ENCODE measurements at regions not wholly inside any gene's neighbourhood (a gene's known extent, or its start where the extent isn't known, plus 50 kb on each side); places are given as distances from the start of the nearest gene placed in this dataset.

DNA sequence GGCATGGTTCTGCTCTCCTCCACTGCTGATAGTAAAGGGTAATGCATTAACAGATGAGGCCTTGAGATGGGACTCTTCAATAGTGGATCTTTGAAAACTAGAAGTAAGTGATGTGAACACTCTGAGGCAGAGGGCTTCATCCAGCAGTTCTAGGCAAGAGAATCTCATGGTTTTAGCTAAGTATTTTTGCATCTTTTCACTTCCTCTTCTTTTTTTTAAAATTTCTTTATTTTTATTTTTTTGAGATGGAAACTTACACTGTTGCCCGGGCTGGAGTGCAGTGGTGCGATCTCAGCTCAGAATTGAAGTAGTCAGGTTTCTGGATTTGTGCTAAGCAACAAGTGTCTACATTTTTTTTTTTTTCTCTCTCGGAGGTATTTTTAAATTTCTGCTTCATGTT is 101.9 kb downstream of the MTRR start (continued):
- no peak for TF ChIP-seq NR2C2 (IDR thresholded peaks at IDR 0.05; ENCODE audit: borderline replicate concordance, control insufficient read depth, insufficient read length, low read depth)

DNA sequence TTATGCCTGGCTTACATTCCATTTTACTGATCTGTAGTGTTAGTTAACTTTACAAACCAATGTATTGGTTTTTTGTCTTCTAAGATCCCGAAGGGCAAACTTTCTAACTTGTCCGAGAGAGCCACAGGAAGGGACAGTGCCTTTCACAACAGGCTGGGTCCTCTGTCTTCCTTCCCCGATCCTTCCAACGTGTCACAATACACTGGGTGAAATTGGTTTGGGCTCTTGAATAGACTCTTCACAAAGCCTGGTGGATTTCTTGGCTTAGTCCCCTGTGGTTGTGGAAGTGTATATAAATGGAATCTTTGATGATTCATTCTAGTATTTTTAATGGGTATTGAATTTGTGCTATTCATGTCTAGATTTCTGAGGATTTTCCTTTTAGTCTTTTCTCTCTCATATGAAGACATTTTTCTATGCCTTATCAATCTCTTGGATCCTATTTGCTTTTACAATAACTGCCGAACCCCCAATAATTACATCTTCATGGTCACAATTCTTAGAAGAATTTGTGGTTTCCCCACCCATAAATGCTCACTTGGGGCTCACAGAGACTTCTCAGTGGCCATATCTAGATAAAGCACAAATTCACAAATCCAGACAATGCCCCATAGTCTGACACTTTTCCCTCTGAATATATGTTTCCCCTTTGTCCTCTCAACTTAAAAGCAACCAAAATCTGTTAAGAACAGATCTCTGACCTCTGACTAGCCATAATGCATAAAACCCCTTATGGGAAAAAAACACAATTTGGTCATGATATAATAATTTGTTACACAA is 107.7 kb downstream of the MTRR start:
- no TSS peak for BruUV-seq (replicated peaks)
- DNase-seq (ENCODE audit: low read depth, low spot score) (no peak), FAIRE-seq (no peak), ATAC-seq (no peak)
- H3K4me3 ChIP-seq: no peak overlapping the region
- H3K27me3 ChIP-seq (replicated peaks in 1 of 2; ENCODE audit: control insufficient read depth in 2 of 2, insufficient read depth in 2 of 2, low read length in 1 of 2): no peaks in the 10 kb centered on the region; a peak in 1 of 4 replicates
- H3K9me3 ChIP-seq (replicated peaks; ENCODE audit: control insufficient read depth, insufficient read depth, low read length): no peaks in the 10 kb centered on the region
- no peak overlapping the region for H2AFZ ChIP-seq (ENCODE audit: control insufficient read depth, low read depth, low read length)
- H3K27ac ChIP-seq (ENCODE audit: control insufficient read depth, insufficient read depth): no peak overlapping the region
- intact Hi-C loops (cut with micrococcal nuclease; ENCODE audit: unreplicated experiment): no loop called here
- no peaks in the 10 kb centered on the region for H4K20me1 ChIP-seq (ENCODE audit: control insufficient read depth, insufficient read depth)
- no peaks in the 10 kb centered on the region for H3K79me2 ChIP-seq (ENCODE audit: control insufficient read depth, insufficient read depth, low read length)
- CTCF ChIA-PET: no interaction called here
- SMC1A ChIA-PET (ENCODE audit: uncharacterized antibody, unreplicated experiment): no interaction called here
- H3K4me1 ChIP-seq (ENCODE audit: control insufficient read depth, insufficient read depth, low read length): no peaks in the 10 kb centered on the region
- RAD21 ChIA-PET (ENCODE audit: unreplicated experiment): no interaction called here
- TF ChIP-seq ZNF24 (IDR thresholded peaks at IDR 0.05) (no peak), IKZF2 (IDR thresholded peaks at IDR 0.05) (no peak), HDAC6 (IDR thresholded peaks at IDR 0.05; ENCODE audit: unreplicated experiment) (no peak), NFYB (IDR thresholded peaks at IDR 0.05; ENCODE audit: insufficient read depth, low read depth, low read length) (no peak), SMAD5 (IDR thresholded peaks at IDR 0.05; ENCODE audit: low read depth) (no peak), RB1 (IDR thresholded peaks at IDR 0.05; ENCODE audit: borderline replicate concordance) (no peak), STAT3 (IDR thresholded peaks at IDR 0.05; ENCODE audit: low read depth, low read length) (no peak), BRCA1 (IDR thresholded peaks at IDR 0.05; ENCODE audit: low read depth, low read length) (no peak), SMAD1 (IDR thresholded peaks at IDR 0.05; ENCODE audit: low read depth, partially characterized antibody) (no peak)
- TF ChIP-seq, protein P1, sequence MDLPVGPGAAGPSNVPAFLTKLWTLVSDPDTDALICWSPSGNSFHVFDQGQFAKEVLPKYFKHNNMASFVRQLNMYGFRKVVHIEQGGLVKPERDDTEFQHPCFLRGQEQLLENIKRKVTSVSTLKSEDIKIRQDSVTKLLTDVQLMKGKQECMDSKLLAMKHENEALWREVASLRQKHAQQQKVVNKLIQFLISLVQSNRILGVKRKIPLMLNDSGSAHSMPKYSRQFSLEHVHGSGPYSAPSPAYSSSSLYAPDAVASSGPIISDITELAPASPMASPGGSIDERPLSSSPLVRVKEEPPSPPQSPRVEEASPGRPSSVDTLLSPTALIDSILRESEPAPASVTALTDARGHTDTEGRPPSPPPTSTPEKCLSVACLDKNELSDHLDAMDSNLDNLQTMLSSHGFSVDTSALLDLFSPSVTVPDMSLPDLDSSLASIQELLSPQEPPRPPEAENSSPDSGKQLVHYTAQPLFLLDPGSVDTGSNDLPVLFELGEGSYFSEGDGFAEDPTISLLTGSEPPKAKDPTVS (IDR thresholded peaks at IDR 0.05; ENCODE audit: low read depth, low read length): no peak
- TF ChIP-seq, protein P2, sequence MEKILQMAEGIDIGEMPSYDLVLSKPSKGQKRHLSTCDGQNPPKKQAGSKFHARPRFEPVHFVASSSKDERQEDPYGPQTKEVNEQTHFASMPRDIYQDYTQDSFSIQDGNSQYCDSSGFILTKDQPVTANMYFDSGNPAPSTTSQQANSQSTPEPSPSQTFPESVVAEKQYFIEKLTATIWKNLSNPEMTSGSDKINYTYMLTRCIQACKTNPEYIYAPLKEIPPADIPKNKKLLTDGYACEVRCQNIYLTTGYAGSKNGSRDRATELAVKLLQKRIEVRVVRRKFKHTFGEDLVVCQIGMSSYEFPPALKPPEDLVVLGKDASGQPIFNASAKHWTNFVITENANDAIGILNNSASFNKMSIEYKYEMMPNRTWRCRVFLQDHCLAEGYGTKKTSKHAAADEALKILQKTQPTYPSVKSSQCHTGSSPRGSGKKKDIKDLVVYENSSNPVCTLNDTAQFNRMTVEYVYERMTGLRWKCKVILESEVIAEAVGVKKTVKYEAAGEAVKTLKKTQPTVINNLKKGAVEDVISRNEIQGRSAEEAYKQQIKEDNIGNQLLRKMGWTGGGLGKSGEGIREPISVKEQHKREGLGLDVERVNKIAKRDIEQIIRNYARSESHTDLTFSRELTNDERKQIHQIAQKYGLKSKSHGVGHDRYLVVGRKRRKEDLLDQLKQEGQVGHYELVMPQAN (conservative IDR thresholded peaks at IDR 0.05): no peak
- TF ChIP-seq, protein P3, sequence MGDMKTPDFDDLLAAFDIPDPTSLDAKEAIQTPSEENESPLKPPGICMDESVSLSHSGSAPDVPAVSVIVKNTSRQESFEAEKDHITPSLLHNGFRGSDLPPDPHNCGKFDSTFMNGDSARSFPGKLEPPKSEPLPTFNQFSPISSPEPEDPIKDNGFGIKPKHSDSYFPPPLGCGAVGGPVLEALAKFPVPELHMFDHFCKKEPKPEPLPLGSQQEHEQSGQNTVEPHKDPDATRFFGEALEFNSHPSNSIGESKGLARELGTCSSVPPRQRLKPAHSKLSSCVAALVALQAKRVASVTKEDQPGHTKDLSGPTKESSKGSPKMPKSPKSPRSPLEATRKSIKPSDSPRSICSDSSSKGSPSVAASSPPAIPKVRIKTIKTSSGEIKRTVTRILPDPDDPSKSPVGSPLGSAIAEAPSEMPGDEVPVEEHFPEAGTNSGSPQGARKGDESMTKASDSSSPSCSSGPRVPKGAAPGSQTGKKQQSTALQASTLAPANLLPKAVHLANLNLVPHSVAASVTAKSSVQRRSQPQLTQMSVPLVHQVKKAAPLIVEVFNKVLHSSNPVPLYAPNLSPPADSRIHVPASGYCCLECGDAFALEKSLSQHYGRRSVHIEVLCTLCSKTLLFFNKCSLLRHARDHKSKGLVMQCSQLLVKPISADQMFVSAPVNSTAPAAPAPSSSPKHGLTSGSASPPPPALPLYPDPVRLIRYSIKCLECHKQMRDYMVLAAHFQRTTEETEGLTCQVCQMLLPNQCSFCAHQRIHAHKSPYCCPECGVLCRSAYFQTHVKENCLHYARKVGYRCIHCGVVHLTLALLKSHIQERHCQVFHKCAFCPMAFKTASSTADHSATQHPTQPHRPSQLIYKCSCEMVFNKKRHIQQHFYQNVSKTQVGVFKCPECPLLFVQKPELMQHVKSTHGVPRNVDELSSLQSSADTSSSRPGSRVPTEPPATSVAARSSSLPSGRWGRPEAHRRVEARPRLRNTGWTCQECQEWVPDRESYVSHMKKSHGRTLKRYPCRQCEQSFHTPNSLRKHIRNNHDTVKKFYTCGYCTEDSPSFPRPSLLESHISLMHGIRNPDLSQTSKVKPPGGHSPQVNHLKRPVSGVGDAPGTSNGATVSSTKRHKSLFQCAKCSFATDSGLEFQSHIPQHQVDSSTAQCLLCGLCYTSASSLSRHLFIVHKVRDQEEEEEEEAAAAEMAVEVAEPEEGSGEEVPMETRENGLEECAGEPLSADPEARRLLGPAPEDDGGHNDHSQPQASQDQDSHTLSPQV (IDR thresholded peaks at IDR 0.05): no peak
- 39% methylated on average over 5 of the region's 5 CpGs for WGBS (ENCODE audit: insufficient coverage, insufficient replicate concordance, low lambda C conversion rate, missing lambda C conversion rate)
- no peaks in the 10 kb centered on the region for H3K36me3 ChIP-seq (ENCODE audit: control insufficient read depth in 2 of 2, insufficient read depth in 2 of 2, low read length in 1 of 2)
- no peak overlapping the region for H3K4me2 ChIP-seq (ENCODE audit: control insufficient read depth, insufficient read depth)
- in situ Hi-C loops (cut with MboI): no loop called here
- POLR2A ChIA-PET: no interaction called here
- H3K9ac ChIP-seq (ENCODE audit: control insufficient read depth, insufficient read depth, low read length): no peak overlapping the region

All from GM12878 (cell line).